Panc1 (cell line): ENCODE measurements at regions not wholly inside any gene's neighbourhood (a gene's known extent, or its start where the extent isn't known, plus 50 kb on each side); places are given as distances from the start of the nearest gene placed in this dataset.

Experiments used
- ATAC-seq: fragments of 200-7000 bp; cut with Tn5 transposase; 2 replicates; pipeline ENCODE4 v1.9.1; 2020; ENCODE audit warnings: mild to moderate bottlenecking, moderate library complexity
- BruUV-seq: library from RNA; stranded (reverse); fragments of 400-500 nt; replicated peaks from 2 replicates; lab custom pipeline; 2021; lab: Mats Ljungman, UMichigan
- CTCF ChIA-PET: fragments of 300-600 bp; sonication (Branson Sonifier 250); formaldehyde crosslinking; loops from one replicate; lab custom pipeline; 2022; ENCODE audit warnings: antibody characterized with exemption; lab: Charles Lee
- POLR2A ChIA-PET: fragments of 300-600 bp; sonication (Branson Sonifier 250); formaldehyde crosslinking; loops from one replicate; lab custom pipeline; 2022; ENCODE audit warnings: antibody characterized with exemption; lab: Charles Lee
- DNase-seq: peaks from one replicate; pipeline ENCODE4 v3.0.0-alpha.2; 2010; ENCODE audit warnings: low read depth, low spot score
- H3K27ac ChIP-seq: 2 replicates; pipeline ENCODE4 v1.5.1; 2011; ENCODE audit warnings: mild to moderate bottlenecking, low read length, inconsistent platforms
- H3K27me3 ChIP-seq: fragments of 200-500 bp; sonication (Bioruptor generic); 2 replicates; pipeline ENCODE4 v1.6.0; 2014; ENCODE audit warnings: low read length, inconsistent platforms; ENCODE audit not compliant: control insufficient read depth, insufficient read depth
- H3K36me3 ChIP-seq: fragments of 200-500 bp; sonication (Bioruptor generic); 2 replicates; pipeline ENCODE4 v1.5.1; 2014; ENCODE audit warnings: inconsistent platforms, mild to moderate bottlenecking, low read length, moderate library complexity; ENCODE audit not compliant: control insufficient read depth, insufficient read depth
- H3K4me1 ChIP-seq: 2 replicates; pipeline ENCODE4 v1.5.1; 2011; ENCODE audit warnings: inconsistent platforms, mild to moderate bottlenecking, low read length, moderate library complexity; ENCODE audit not compliant: control insufficient read depth, insufficient read depth
- H3K4me3 ChIP-seq, 2 experiments: 2 replicates each; pipeline ENCODE4 v1.5.1; 2011 to 2012; ENCODE audit warnings: low read depth in 2 of 2, low read length in 2 of 2, mild to moderate bottlenecking in 2 of 2, inconsistent platforms in 1 of 2, moderate library complexity in 1 of 2
- H3K9me3 ChIP-seq: fragments of 200-500 bp; sonication (Bioruptor generic); 2 replicates; pipeline ENCODE4 v1.5.1; 2014; ENCODE audit warnings: low read depth, mild to moderate bottlenecking, inconsistent platforms, low read length, moderate library complexity; ENCODE audit not compliant: control insufficient read depth, insufficient read depth
- CTCF ChIP-seq: fragments of 450-650 bp; IDR thresholded peaks from 2 replicates; pipeline ENCODE4 v1.5.1; 2017; ENCODE audit warnings: mild to moderate bottlenecking
- POLR2AphosphoS5 ChIP-seq: IDR thresholded peaks from 2 replicates; pipeline ENCODE4 v1.6.1; 2012; ENCODE audit warnings: mild to moderate bottlenecking, low read depth, low read length, moderate library complexity
- REST ChIP-seq, 2 experiments: IDR thresholded peaks; 2 replicates each; pipeline ENCODE4 v1.6.1; 2011 to 2012; ENCODE audit warnings: low read depth in 2 of 2, control low read depth in 1 of 2, low read length in 1 of 2, mild to moderate bottlenecking in 1 of 2, moderate library complexity in 1 of 2; ENCODE audit not compliant: insufficient read depth in 1 of 2
- SIN3A ChIP-seq: IDR thresholded peaks from 2 replicates; pipeline ENCODE4 v1.6.1; 2012; ENCODE audit warnings: low read depth, mild to moderate bottlenecking, low read length, moderate library complexity, borderline replicate concordance; ENCODE audit not compliant: insufficient read depth
- TCF7L2 ChIP-seq: IDR thresholded peaks from 2 replicates; pipeline ENCODE4 v1.6.1; 2011; ENCODE audit warnings: mild to moderate bottlenecking, low read depth, low read length, inconsistent platforms
- in situ Hi-C: cut with HindIII; loops from 2 replicates; pipeline ENCODE4 v1.10.0; 2016; ENCODE audit warnings: low sequenced_read_pairs, low pct_unique_long_range_greater_than_20kb
- intact Hi-C: fragments of 100-400 bp; cut with micrococcal nuclease; formaldehyde crosslinking; loops from one replicate; pipeline ENCODE4 v1.10.0; 2022; ENCODE audit not compliant: unreplicated experiment

GRCh38 chr9:97758334-97758916 is 61.3 kb upstream of the XPA start:
- TF ChIP-seq TCF7L2 (no peak), CTCF (no peak), REST (IDR thresholded peaks at IDR 0.05; ENCODE audit: insufficient read depth in 1 of 2, low read depth in 2 of 2, low read length in 1 of 2) (no peak), SIN3A (no peak), POLR2AphosphoS5 (no peak)
- BruUV-seq = no TSS peak
- no peak overlapping the region for H3K4me3 ChIP-seq
- CTCF ChIA-PET = no interaction called here
- H3K9me3 ChIP-seq = no peaks in the 10 kb centered on the region
- POLR2A ChIA-PET = no interaction called here
- ATAC-seq (no peak), DNase-seq (no peak)
- H3K4me1 ChIP-seq = no peaks in the 10 kb centered on the region
- no peaks in the 10 kb centered on the region for H3K27me3 ChIP-seq
- H3K36me3 ChIP-seq = no peaks in the 10 kb centered on the region
- intact Hi-C loops (no loop called here), in situ Hi-C loops (no loop called here)
- H3K27ac ChIP-seq = no peak overlapping the region

- Histone ChIP-seq H3K4me3 (no peak overlapping the region), H3K4me1 (no peaks in the 10 kb centered on the region), H3K9me3 (no peaks in the 10 kb centered on the region), H3K27ac (no peak overlapping the region), H3K27me3 (no peaks in the 10 kb centered on the region), H3K36me3 (no peaks in the 10 kb centered on the region)
- POLR2A ChIA-PET = no interaction called here
- intact Hi-C loops = no loop called here
- in situ Hi-C loops = no loop called here
- TF ChIP-seq TCF7L2 (no peak), SIN3A (no peak), POLR2AphosphoS5 (no peak), REST (IDR thresholded peaks at IDR 0.05; ENCODE audit: insufficient read depth in 1 of 2, low read depth in 2 of 2, low read length in 1 of 2) (no peak), CTCF (no peak)
- no TSS peak for BruUV-seq
- DNase-seq (no peak), ATAC-seq (no peak)
- CTCF ChIA-PET = no interaction called here
These were observed 62.6 kb upstream of the XPA start for GRCh38 chr9:97759581-97760288.
